ENCODE measurements at regions not wholly inside any gene's neighbourhood (a gene's known extent, or its start where the extent isn't known, plus 50 kb on each side); places are given as distances from the start of the nearest gene placed in this dataset.

DNA sequence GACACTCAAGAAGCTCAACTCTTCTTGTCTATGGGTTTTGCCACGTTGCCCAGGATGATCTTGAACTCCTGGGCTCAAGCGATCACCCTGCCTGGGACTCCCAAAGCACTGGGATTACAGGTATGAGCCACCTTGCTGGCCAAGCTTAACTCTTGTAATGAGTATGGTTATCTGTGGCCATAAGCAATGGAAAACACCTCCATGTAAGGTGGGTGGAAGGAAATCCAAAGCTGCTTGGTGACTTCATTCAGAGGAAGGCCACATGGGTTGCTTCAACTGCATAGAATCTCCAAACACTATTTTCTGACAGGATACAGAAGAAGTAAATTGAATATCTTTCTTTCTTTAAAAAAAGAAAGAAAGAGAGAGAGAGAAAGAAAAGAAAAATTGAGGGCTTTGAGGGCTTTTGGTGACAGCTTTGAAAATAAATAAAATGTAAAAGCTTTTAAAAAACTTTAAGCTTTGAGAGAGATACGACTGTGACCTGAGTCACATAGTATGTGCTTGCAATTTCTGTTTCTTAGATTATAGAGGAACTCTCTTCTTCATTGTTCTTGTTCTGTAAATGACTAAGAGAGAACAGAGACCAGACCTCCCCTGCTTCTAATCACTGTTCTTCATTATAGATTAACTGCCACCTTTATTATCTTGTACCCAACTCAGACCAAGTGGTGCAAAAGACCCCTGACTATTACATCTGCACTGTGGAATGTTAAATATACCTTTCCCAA is 123.1 kb upstream of the NDUFV2 start:
- TF ChIP-seq EZH2 (IDR thresholded peaks at IDR 0.05; ENCODE audit: borderline replicate concordance) (no peak), EZH2phosphoT487 (IDR thresholded peaks at IDR 0.05; ENCODE audit: low read depth, severe bottlenecking, unreplicated experiment) (no peak)
- TF ChIP-seq, protein P1, sequence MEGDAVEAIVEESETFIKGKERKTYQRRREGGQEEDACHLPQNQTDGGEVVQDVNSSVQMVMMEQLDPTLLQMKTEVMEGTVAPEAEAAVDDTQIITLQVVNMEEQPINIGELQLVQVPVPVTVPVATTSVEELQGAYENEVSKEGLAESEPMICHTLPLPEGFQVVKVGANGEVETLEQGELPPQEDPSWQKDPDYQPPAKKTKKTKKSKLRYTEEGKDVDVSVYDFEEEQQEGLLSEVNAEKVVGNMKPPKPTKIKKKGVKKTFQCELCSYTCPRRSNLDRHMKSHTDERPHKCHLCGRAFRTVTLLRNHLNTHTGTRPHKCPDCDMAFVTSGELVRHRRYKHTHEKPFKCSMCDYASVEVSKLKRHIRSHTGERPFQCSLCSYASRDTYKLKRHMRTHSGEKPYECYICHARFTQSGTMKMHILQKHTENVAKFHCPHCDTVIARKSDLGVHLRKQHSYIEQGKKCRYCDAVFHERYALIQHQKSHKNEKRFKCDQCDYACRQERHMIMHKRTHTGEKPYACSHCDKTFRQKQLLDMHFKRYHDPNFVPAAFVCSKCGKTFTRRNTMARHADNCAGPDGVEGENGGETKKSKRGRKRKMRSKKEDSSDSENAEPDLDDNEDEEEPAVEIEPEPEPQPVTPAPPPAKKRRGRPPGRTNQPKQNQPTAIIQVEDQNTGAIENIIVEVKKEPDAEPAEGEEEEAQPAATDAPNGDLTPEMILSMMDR (IDR thresholded peaks at IDR 0.05; ENCODE audit: poor library complexity): no peak

All from hepatocyte (in vitro differentiated cells).